Fibroblast of lung (primary cell): ENCODE measurements at regions not wholly inside any gene's neighbourhood (a gene's known extent, or its start where the extent isn't known, plus 50 kb on each side); places are given as distances from the start of the nearest gene placed in this dataset.

Source experiments
- DNase-seq, 2 donors: peaks; one replicate each; pipeline versions ENCODE4 v3.0.0 to v3.0.0-alpha.2; 2010; ENCODE audit warnings: low read depth in 2 of 2
- H2AFZ ChIP-seq: 2 replicates; pipeline ENCODE4 v1.5.1; 2012; ENCODE audit warnings: low read length, control low read depth, inconsistent platforms
- H3K27ac ChIP-seq: 2 replicates; pipeline ENCODE4 v1.5.1; 2011; ENCODE audit warnings: low read length, control low read depth; ENCODE audit not compliant: insufficient read depth
- H3K27me3 ChIP-seq: 2 replicates; pipeline ENCODE4 v1.5.1; 2011; ENCODE audit warnings: mild to moderate bottlenecking, low read length; ENCODE audit not compliant: control insufficient read depth, insufficient read depth
- H3K36me3 ChIP-seq: 2 replicates; pipeline ENCODE4 v1.5.1; 2011; ENCODE audit warnings: low read length; ENCODE audit not compliant: control insufficient read depth, insufficient read depth
- H3K4me1 ChIP-seq: 2 replicates; pipeline ENCODE4 v1.5.1; 2011; ENCODE audit warnings: low read length; ENCODE audit not compliant: control insufficient read depth, insufficient read depth; ENCODE audit errors: extremely low read depth
- H3K4me2 ChIP-seq: 2 replicates; pipeline ENCODE4 v1.5.1; 2011; ENCODE audit warnings: low read length, control low read depth; ENCODE audit not compliant: insufficient read depth; ENCODE audit errors: extremely low read depth
- H3K4me3 ChIP-seq, 4 experiments: fragments of 200-600 bp in 1 of 4; sonication (generic) in 1 of 4; replicated peaks in 1 of 4; 2 replicates each; pipeline ENCODE4 v1.5.1; 2011 to 2016; ENCODE audit warnings: low read length in 4 of 4, low read depth in 3 of 4, mild to moderate bottlenecking in 3 of 4, control low read depth in 2 of 4, inconsistent platforms in 1 of 4, mixed read lengths in 1 of 4; ENCODE audit not compliant: insufficient read depth in 1 of 4; ENCODE audit errors: control extremely low read depth in 1 of 4
- H3K79me2 ChIP-seq: 2 replicates; pipeline ENCODE4 v1.5.1; 2012; ENCODE audit warnings: mild to moderate bottlenecking, low read length, inconsistent platforms; ENCODE audit not compliant: control insufficient read depth, insufficient read depth
- H3K9ac ChIP-seq: 2 replicates; pipeline ENCODE4 v1.5.1; 2011; ENCODE audit warnings: mild to moderate bottlenecking, low read length, control low read depth; ENCODE audit not compliant: insufficient read depth
- H3K9me3 ChIP-seq: 2 replicates; pipeline ENCODE4 v1.5.1; 2012; ENCODE audit warnings: low read depth, low read length; ENCODE audit not compliant: control insufficient read depth, insufficient read depth
- H4K20me1 ChIP-seq: 2 replicates; pipeline ENCODE4 v1.5.1; 2011; ENCODE audit warnings: low read length; ENCODE audit not compliant: control insufficient read depth, insufficient read depth; ENCODE audit errors: extremely low read depth
- EZH2 ChIP-seq: IDR thresholded peaks from 2 replicates; pipeline ENCODE4 v1.5.1; 2012; ENCODE audit warnings: low read length, control low read depth, mild to moderate bottlenecking; ENCODE audit errors: missing control alignments
- TF ChIP-seq, protein P1 (sequence below), 2 donors: IDR thresholded peaks in 1 of 2; conservative IDR thresholded peaks in 1 of 2; 1 replicate in 1 of 2; 2 replicates in 1 of 2; pipeline ENCODE4 v1.5.1; 2011 to 2012; ENCODE audit warnings: low read length in 2 of 2, control low read depth in 1 of 2, inconsistent platforms in 1 of 2, low read depth in 1 of 2, mild to moderate bottlenecking in 1 of 2

DNA sequence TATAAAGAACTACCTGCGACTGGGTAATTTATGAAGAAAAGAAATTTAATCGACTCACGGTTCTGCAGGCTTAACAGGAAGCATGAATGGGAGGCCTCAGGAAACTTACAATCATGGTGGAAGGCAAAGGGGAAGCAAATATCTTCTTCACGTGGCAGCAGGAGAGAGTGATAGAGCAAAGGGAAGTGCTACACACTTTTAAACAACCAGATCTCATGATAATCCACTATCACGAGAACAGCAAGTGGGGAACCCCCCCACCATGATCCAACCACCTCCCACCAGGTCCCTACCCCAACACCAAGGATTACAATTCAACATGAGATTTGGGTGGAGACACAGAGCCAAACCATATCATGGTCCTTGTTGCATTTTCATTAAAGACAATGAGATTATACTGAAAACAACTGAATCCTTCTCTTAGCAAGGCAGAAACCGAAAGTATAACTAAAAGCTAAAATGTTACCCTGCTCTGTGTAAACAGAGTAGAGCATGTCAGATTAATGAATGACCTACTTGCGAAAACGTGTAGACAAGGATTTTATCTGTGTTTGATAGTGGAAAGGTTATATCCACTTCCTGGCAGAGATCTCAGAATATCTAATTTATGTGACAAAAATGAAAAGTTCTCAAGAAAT is 60.1 kb upstream of the RBBP8 start:
- H3K9ac ChIP-seq: no peak overlapping the region
- H3K4me2 ChIP-seq: peak overlapping the region; percentile 73
- H3K4me1 ChIP-seq: no peaks in the 10 kb centered on the region
- H3K27ac ChIP-seq: no peak overlapping the region
- no peaks in the 10 kb centered on the region for H3K79me2 ChIP-seq
- no peaks in the 10 kb centered on the region for H3K27me3 ChIP-seq
- H2AFZ ChIP-seq: peak overlapping the region; percentile 72
- peak in 1 of 2 donors; percentile 5 for DNase-seq
- peak overlapping the region in 1 of 4 experiments; percentile 6 for H3K4me3 ChIP-seq
- H3K36me3 ChIP-seq: no peaks in the 10 kb centered on the region
- no peaks in the 10 kb centered on the region for H3K9me3 ChIP-seq
- no peak for TF ChIP-seq EZH2
- TF ChIP-seq, protein P1, sequence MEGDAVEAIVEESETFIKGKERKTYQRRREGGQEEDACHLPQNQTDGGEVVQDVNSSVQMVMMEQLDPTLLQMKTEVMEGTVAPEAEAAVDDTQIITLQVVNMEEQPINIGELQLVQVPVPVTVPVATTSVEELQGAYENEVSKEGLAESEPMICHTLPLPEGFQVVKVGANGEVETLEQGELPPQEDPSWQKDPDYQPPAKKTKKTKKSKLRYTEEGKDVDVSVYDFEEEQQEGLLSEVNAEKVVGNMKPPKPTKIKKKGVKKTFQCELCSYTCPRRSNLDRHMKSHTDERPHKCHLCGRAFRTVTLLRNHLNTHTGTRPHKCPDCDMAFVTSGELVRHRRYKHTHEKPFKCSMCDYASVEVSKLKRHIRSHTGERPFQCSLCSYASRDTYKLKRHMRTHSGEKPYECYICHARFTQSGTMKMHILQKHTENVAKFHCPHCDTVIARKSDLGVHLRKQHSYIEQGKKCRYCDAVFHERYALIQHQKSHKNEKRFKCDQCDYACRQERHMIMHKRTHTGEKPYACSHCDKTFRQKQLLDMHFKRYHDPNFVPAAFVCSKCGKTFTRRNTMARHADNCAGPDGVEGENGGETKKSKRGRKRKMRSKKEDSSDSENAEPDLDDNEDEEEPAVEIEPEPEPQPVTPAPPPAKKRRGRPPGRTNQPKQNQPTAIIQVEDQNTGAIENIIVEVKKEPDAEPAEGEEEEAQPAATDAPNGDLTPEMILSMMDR (conservative IDR thresholded peaks at IDR 0.05 in 1 of 2, IDR thresholded peaks at IDR 0.05 in 1 of 2; ENCODE audit: low read depth in 1 of 2, low read length in 2 of 2): no peak
- no peaks in the 10 kb centered on the region for H4K20me1 ChIP-seq

DNA sequence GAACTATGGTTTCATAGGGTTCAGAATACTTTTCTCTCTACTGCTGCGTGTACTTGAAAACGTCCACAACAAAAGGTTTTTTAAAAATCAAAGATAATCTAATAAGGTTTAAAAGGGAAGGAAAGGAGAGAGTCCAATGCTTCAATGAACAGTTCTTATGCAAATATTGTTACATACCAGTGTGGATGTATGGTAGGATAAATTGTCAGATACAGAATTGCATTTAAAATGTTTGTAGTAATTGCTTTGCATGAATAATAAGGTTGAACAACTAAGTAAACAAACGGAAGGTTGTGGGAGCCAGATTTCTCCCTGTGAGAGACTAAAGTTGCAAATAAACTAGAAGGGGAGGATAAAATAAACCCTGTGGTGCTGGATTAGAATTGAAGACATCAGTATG is 53.8 kb upstream of the RBBP8 start:
- no peak overlapping the region for H3K4me3 ChIP-seq
- TF ChIP-seq, protein P1 (conservative IDR thresholded peaks at IDR 0.05 in 1 of 2, IDR thresholded peaks at IDR 0.05 in 1 of 2; ENCODE audit: low read depth in 1 of 2, low read length in 2 of 2): no peak
- no peak for TF ChIP-seq EZH2
- DNase-seq: no peak
- no peaks in the 10 kb centered on the region for H3K36me3 ChIP-seq
- H3K79me2 ChIP-seq: no peaks in the 10 kb centered on the region
- H3K9me3 ChIP-seq: no peaks in the 10 kb centered on the region
- no peak overlapping the region for H3K4me2 ChIP-seq
- H3K4me1 ChIP-seq: no peaks in the 10 kb centered on the region
- H2AFZ ChIP-seq: no peak overlapping the region
- no peak overlapping the region for H3K27ac ChIP-seq
- H4K20me1 ChIP-seq: no peaks in the 10 kb centered on the region
- H3K9ac ChIP-seq: no peak overlapping the region
- H3K27me3 ChIP-seq: no peaks in the 10 kb centered on the region

DNA sequence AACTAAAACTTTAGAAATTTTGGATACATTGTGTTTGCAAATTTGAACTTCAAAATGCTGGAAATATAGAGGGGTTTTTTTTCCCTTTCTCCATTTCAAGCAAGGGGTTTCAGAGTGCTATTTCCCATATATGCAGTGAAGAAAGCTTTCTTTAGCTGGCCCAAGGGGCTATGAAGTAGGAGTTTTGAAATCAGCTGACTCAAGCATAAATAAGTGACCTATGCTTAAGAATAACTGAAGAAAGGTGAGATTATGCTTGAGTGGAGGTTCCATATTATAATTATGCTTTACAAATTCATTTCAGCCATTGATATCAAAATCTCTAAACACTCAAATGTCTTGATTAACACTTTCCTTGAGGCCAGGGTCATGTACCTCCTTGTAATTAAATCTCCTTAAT is 51.0 kb upstream of the RBBP8 start:
- Histone ChIP-seq H3K4me1 (no peaks in the 10 kb centered on the region), H2AFZ (no peak overlapping the region), H4K20me1 (no peaks in the 10 kb centered on the region), H3K36me3 (no peaks in the 10 kb centered on the region), H3K79me2 (no peaks in the 10 kb centered on the region), H3K4me3 (no peak overlapping the region), H3K9ac (no peak overlapping the region), H3K9me3 (no peaks in the 10 kb centered on the region), H3K4me2 (no peak overlapping the region), H3K27ac (no peak overlapping the region), H3K27me3 (no peaks in the 10 kb centered on the region)
- no peak for DNase-seq
- TF ChIP-seq, protein P1 (conservative IDR thresholded peaks at IDR 0.05 in 1 of 2, IDR thresholded peaks at IDR 0.05 in 1 of 2; ENCODE audit: low read depth in 1 of 2, low read length in 2 of 2): no peak
- TF ChIP-seq EZH2: no peak
